NCI-H1694 treated with DMSO at 0.1 percent for 48 hours (cell line): ENCODE measurements at regions not wholly inside any gene's neighbourhood (a gene's known extent, or its start where the extent isn't known, plus 50 kb on each side); places are given as distances from the start of the nearest gene placed in this dataset.

Experiments used
- DNase-seq: peaks from one replicate; lab custom pipeline; 2025; lab: John Stamatoyannopoulos, UW

DNA sequence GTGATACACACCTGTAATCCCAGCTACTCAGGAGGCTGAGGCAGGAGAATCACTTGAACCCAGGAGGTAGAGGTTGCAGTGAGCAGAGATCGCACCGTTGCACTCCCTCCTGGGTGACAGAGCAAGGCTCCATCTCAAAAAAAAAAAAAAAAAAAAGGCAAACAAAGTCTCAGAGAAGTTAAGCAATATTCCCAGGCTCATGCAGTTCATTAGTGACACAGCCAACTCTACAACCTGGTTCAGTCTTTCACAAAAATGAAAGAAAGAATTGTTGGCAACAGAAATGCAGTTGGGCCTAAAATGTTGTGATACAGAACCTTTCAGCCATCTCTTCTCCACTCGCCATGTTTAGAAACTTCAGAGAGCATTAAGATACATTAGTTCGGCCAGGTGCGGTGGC, 242.1 kb downstream of the LTN1 start:
- no peak for DNase-seq

DNA sequence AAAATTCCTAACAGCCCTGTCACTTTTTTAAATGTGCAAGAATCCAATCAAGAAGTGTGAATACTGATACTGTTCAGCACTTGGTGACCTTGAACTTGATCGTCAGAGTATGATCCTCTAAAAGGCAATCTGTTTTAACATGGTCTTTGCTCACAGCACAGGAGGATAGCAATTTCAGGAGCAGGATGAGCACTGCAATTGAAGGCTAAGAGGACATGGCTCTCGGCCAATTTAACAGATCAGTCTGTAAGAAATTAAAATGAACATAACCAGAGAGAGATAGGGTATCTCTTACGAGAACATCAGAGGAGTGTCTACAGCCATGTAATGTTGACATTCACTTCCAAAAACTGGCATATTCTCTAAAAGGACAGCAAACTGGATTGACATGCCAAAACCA, 243.1 kb downstream of the LTN1 start:
- DNase-seq: no peak

DNA sequence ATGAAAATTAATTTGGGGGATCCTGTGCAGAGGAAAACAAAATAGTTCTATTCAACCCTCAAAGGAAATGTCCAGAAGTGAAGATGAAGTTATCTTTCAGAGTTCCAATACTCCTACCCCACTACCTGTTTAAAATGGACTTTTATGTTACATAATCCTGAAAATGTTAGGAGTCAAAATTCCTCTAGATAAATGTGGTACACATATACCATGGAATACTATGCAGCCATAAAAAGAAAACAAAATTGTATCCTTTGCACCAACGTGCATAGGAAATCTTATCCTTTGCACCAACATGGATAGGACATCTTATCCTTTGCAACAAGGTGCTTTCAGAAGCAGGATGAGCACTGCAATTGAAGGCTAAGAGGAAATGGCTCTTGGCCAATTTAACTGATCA, 245.2 kb downstream of the LTN1 start:
- no peak for DNase-seq

DNA sequence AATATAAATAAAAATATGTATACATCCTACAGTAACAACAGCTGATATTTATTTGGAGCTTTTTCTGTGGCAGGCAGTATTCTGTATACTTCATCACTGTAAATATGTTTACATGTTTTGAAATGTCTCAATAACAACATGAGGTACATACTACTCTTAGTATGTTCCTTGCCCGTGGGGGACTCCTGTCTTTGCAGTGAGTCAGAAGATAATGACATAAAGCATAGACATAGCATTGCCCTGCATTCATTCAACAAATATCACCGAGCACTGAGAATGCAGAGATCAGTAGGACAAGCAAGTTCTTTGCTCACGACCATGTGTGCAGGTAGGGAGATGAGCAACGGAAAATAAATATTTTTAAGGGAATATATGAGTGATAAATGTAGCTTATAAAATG, 246.5 kb downstream of the LTN1 start:
- DNase-seq: no peak

DNA sequence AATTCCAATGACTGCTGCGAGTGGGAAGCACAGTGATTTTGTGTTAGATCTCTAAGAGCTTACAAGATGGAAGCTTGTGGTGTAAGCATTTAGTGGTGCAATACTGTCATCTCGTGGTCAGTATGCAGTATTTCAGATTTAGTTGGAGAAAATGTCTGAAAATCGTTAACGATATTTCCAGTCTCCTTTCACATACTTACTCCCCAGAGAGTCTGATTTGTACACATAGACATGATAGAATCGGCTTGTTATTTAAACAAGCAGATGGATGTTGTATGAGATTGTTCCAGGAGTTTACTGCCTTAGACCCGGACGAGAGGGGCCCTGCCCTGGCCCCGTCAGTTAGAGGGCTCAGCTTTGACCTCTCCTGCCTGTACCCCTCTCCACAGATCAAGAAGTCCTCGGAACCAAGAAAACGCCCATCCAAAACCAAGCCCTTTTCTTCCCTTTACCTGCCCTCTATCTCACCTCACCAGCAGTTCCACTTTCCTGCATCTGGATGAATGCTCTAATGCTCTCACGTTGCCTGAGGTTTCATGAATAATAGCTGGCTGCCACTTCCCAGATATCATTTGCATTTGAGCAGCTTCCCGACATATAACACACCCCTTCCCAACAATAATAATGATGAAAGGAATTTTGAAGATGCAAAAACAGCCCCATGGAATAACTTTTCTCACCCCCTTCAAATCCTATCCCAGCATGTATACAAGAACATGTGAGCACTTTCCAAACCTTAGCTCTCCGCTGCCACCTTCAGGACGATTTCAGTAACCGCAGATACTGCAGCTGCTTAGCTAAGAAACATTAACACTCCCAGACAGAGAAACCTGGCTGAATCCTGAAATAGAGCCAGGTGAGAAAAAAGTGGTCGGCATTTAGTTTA, 247.3 kb downstream of the LTN1 start:
- peak; percentile 88 for DNase-seq

DNA sequence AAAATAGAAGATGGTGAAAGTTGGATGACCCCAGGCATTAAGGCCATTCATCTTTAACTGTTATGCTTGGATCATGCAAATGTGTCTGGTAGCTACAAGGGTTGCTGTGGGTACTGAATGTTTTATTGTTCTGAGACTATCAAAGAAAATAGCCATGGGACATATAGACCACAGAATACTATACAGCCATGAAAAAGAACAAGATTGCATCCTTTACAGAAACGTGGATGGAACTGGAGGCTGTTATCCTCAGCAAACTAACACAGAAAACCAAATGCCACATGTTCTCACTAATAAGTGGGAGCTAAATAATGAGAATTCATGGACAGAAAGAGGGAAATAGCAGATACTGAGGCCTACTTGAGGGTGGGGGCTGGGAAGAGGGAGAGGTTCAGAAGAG, 249.0 kb downstream of the LTN1 start:
- no peak for DNase-seq

DNA sequence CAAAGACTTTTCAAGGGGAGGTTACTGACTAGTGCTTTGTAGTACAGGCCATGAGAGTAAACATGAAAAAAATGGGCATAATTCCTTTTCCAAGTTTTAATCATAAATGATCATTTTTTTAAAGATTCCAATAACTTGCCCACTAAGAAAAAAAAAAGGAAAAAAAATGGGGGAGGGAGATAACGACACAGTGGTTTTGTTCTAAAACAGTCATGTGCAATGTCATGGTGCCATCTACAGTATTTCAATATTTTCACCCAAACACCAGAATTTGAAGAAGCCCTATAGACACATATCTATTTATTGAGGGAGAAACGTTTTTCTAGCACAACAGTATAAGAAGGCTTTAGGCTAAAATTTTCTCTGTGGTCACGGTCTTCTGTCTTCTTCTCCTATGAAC, 250.2 kb downstream of the LTN1 start:
- no peak for DNase-seq

DNA sequence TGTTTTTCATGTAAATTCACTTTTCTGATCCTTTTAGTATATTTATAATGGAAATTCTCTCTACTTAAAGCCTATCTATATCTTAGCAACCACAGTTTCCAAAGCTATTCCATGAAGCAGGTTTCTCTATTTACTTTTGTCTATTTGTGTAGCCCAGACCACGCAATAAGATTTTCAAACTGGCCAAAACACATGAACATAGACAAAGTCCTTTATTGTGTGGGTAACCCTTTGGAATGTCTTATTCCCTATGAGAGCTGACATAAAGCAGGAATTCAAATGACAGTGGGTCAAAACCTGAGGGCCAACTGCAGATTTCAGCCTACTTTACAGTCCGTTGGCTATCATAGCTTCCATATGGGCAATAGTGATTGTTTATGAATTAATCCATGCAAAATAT, 252.6 kb downstream of the LTN1 start:
- no peak for DNase-seq

DNA sequence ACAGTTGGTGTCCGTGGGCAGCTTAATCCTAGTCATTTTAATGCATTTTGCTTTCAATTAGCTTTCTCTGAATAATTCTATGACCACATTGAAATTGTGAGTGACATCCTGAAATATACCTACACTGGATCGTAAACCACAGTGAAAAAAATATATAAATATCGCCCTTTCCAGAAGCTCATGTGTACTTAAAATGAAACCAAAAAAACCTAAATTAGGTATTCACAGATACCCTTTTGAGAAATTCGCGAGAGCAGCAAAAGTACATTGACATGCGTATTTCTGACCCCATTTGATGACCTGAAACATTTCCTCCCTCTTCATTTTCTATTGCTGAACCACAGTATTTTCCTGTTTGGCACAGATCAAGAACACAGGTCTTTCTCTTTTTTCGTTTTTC, 253.8 kb downstream of the LTN1 start:
- no peak for DNase-seq

DNA sequence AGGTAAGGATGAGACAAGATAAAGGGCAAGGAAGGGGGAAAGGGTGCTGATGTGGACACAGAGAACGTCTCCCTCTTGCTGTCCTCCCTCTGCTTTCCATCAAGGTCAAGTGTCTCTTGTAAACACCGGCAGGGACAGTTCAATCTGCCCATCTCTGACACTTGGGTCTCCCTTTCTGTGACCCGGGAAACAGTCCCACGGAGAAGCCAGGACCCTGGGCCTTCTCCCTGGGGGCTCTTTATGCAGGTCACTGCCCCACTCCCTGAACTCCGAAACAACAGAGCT, 254.3 kb downstream of the LTN1 start:
- DNase-seq: no peak

DNA sequence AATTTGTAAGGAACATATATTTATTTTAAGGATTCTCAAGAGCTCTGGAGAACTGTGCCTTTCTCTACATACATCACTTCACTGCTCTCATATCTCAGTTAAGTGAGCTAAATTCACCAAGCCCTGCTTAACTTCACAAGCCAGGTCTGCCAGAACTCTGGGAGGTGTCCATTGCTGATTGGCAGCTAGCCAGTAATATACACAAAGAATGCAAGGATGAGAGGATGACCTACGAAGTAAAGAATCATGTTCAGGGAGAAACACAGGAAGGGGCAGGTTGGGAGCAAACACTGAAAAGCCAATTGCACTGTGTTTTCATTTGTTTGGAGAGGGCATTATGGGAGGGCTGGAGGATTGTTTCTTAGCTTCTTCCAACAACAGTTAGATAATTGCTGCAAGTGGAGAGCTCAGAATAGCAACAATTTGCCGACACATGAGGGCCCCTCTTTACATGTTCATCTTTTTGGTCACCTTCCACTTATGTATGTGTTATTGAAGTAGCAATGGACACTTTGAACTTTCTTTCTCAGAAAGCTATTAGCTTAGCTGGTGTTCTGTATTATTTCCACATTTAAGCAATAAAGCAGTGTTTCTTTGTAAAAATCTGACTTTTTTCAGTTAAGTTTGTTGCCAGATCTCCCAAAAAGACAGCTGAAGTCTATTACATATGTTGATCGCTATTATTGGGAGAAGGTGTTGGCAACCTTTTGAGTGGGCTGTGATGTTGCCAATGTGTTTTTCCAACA, 254.8 kb downstream of the LTN1 start:
- no peak for DNase-seq

DNA sequence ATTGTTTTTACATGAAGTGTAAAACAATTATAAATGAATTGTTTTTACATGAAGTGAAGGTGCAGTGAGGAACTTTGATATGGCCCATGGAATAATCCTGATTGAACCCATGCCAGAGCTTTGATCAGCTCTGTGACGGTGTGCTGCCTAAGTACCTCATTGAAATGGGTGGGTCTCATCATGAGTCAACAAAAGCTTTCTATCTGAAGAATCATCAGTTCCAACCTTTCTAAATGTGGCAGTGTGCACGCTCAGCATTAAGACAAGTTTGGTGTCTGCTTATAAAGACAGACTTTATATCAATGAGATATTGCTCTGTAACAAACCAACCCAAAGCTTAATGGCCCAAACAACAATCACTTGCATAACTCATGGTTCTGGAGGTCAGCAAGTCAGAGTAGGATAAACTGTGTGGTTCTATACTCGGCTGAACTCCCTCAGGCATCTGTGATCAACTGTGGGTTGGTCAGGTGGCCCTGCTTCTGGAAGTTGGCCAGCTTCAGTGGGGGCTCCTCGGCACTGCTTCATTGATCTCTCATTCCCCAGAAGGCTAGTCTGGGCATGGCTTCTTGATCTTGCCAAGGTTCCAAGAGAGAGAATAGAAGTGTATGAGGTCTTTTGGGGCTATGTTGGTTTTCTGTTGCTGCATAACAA, 258.0 kb downstream of the LTN1 start:
- no peak for DNase-seq

DNA sequence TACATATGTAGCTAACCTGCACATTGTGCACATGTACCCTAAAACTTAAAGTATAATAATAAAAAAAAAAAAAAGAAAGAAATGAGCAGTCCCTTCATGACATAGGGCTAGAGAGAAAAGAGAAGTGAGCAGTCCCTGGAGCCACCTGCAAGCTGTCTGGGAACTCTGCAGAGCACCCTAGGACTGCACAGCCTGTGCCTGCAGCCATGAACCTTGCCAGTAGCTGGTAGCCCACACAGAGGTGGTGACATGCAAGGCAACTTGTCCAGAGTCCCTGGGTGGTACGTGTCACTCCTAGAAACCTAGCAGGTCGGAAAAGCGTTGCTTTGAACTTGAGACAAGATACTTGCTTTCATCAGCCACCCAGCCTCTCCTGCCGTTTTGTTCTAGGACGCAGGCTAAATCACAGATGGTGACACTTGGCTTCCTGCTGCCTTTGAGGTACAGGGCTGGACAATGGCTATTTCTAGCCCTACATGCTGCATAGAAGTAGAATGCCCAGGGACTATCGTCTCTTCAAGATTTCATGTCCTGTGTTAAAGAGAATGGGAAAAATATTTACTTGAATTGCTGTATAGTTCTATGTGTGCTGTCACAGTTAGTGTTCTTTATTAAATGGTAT, 260.9 kb downstream of the LTN1 start:
- DNase-seq: no peak

DNA sequence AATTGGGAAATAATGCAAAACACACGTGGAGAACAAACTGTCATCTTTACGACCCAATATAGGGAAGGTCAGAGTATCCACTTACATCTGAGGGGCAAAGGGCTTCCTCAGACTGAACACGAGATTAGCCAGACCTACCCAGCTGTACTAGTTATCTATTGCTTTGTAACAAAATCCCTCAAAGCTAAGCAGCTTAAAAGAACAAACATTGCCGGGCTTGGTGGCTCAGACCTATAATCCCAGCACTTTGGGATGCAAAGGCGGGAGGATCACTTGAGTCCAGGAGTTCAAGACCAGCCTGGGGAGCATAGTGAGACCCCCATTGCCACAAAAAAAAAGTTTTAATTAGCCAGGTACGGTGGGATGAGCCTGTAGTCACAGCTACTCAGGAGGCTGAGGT, 262.8 kb downstream of the LTN1 start:
- DNase-seq: no peak

DNA sequence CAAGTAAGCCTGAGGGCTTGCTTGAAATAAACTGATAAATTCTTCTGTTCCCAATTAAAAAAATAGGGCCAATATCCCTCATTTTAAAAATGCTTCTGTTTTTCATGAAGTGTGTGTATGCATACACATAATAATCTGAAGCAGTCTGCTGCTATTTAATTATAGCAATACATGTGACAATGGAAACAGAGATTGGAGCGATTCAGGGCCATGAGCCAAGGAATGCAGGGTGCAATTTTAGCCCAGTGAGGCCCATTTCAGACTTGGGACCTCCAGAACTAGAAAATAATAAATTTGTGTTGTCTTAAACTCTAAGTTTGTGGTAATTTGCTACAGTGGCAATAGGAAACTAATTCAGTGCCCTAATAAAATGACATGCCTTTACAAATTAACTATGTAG, 264.9 kb downstream of the LTN1 start:
- DNase-seq: no peak

DNA sequence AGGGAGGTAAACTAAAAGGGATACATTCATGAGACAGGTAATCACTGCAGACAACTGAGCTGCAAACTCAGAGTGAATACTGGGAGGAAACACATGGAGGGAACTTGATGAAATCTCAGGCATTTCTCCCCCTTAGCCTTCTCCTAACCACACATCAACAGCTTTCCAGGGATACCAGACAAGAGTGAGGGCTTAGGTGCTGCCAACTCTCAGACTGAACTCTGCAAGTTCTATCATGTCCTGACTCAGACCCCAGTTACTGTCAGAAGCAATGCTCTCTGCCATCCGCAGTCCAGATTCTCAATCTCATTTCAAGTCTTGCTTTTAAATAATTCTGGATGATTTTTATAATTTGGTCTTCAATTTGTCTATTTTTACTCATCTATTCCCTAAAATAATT, 267.3 kb downstream of the LTN1 start:
- no peak for DNase-seq

DNA sequence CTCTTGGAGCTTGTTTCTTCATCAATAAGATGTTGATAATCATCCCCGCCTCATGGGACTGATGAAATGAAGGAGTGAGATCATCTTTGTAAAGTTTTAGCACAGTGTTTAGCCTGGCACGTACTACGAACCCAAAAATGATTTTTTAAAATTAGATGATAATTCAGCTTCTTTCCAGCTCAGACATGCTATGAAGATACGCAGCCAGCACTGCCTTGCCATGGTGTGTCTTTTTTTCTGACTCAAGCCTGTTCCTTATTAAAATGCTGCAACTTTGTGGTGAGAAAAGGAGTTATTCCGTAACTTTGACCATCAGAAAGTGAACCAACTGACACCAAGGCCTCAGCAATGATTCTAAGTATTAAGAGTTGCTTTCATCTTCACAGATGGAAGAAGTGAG, 269.0 kb downstream of the LTN1 start:
- DNase-seq: no peak

DNA sequence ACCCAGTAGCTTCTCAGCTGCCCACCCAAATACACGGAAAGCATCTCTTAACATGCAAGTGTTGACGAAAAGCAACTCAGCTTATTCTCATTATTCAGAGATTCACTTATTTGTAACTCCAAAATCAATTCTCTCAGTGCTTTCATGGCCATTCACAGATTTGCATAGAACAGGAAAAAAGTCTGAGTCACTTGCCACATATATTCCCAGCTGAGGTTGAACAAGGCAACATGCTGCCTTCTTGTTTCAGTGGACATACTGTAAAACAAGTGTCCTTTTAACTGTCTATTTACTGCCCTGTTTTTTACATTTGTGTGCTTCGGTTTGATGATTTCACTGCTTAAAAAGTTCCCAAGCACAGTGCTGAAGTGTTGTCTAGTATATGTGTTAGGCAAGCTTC, 273.0 kb downstream of the LTN1 start:
- DNase-seq: no peak

DNA sequence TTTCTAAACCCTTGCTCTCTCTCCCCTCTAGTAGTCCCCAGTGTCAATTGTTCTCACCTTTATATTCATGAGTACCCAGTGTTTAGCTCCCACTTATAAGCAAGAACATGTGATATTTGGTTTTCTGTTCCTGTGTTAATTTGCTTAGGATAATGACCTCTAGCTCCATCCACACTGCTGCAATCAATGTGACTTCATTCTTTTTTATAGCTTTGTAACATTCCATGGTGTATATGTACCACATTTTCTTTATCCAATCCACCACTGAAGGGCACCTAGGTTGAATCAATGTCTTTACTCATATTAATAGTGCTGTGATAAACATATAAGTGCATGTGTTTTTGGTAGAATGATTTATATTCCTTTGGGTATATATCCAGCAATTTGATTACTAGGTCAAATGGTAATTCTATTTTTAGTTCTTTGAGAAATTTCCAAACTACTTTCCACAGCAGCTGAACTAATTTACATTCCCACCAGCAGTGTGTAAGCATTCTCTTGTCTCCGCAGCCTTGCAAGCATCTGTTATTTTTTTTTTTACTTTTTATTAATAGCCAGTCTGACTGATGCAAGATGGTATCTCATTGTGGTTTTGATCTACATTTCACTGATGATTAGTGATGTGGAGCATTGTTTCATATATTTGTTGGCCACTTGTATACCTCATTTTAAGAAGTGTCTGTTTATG, 277.8 kb downstream of the LTN1 start:
- no peak for DNase-seq

DNA sequence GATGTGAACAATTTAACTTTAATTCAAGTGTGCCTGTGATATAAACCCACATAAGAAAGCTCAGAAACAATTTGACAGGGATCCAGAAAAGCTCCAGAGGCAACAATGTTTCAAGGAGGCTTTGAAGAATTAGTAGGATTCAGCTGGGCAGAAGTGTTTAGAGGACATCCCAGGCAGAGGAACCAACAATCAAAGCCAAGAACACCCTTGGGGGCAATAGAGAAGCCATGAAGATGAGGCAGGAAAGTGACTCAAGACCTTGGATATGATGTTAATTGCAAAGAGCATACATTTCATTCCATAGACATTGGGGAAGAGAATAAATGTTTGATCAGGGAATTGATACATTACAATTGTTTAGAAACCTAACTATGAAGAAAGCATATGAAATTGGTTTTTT, 280.3 kb downstream of the LTN1 start:
- DNase-seq: no peak

DNA sequence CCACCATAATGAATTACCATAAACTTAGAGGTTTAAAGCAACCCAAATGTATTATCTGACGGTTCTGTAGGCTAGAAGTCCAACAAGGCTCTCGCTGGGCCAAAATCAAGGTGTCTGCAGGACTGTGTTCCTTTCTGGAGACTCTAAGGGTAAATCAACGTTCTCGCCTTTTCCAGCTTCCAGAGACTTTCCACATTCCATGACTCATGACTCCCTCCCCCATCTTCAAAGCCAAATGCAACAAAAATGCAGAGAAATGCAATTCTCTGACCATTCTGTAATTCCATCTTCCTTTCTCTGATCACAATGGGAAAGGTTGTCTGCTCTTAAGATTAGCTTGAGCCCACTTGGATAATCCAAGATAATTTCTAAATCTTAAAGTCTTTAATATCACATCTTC, 287.1 kb downstream of the LTN1 start:
- DNase-seq: no peak

DNA sequence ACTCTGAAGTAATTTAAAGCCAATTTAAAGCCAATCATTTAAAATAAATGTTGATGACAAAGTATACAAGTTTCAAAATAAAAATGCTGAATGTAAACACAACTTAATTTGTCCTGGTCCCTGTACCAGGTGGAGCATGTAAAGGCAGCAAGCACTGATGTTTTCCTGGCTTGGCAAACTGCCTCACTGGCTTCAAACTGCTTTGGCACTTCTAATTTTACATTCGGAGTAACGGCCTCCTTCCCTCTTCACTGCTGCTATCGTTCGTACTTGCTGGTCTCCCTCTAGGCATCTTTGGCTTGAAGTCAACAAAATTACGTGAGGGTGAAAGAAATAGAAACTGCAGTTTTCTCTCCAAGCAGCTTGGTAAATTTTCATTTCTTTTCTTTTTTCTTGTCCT, 287.9 kb downstream of the LTN1 start:
- DNase-seq: peak; percentile 17
